SK-N-MC (cell line): ENCODE measurements at regions not wholly inside any gene's neighbourhood (a gene's known extent, or its start where the extent isn't known, plus 50 kb on each side); places are given as distances from the start of the nearest gene placed in this dataset.

ENCODE experiments used
- EZH2 ChIP-seq: fragments of 200-600 bp; sonication (generic); IDR thresholded peaks from one replicate; pipeline ENCODE4 v1.6.1; 2017; ENCODE audit warnings: antibody characterized with exemption
- FOXP2 ChIP-seq: optimal IDR thresholded peaks from 2 replicates; pipeline ENCODE3; 2011; ENCODE audit warnings: mild to moderate bottlenecking, moderate library complexity; ENCODE audit not compliant: insufficient read depth; ENCODE audit errors: extremely low read length, control extremely low read depth
- POLR2AphosphoS5 ChIP-seq: IDR thresholded peaks from 2 replicates; pipeline ENCODE4 v1.6.1; 2012; ENCODE audit warnings: mild to moderate bottlenecking, low read depth, low read length, borderline replicate concordance

DNA sequence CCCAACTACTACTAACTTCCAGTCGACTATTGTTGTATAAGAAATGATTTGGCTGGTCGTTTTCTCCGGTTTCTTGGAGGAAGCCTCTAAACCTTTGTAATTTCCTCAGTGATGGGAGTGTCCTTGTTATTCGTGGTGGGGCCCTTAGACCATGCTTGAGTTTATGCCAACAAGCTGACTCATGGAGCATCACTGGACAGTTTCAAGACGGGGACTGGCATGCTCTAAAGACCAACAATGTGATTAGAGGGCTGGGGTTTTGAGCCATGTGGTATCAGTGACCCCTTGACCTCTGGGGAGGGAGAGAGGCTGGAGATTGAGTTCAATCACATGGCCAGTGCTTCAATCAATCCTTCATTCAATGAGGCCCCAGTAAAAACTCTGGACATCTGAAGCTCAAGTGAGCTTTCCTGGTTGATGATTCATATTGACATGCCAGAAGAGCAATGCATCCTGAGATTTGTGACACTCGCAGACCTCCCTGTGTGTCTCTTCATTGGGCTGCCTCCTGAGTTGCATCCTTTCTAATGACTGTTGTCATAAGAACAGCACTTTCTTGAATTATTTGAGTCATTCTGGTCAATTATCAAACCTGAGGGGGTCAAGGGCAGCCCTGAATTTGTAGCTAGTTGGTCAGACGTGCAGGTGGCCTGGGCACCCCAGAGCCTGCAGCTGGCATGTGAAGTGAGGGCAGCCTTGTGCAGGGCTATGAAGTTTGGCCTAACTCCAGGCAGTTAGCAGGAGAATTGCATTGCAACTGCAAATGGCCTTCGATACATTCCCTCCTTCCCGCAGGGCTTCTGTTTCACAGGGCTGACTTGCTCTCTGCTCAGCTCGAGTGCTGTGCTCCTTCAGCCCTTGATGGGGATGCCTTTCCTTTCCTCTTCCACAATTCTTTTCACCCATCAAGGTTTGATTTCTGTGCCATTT lies 246.5 kb downstream of the FGF9 start:
- no peak for TF ChIP-seq EZH2
- TF ChIP-seq POLR2AphosphoS5: no peak
- no peak for TF ChIP-seq FOXP2
